ENCODE measurements at regions not wholly inside any gene's neighbourhood (a gene's known extent, or its start where the extent isn't known, plus 50 kb on each side); places are given as distances from the start of the nearest gene placed in this dataset.
"Not testable (repeated sequence)": the region's sequence is repeated elsewhere in the genome, so short reads cannot be mapped to it uniquely, and the experiment has no call there.

DNA sequence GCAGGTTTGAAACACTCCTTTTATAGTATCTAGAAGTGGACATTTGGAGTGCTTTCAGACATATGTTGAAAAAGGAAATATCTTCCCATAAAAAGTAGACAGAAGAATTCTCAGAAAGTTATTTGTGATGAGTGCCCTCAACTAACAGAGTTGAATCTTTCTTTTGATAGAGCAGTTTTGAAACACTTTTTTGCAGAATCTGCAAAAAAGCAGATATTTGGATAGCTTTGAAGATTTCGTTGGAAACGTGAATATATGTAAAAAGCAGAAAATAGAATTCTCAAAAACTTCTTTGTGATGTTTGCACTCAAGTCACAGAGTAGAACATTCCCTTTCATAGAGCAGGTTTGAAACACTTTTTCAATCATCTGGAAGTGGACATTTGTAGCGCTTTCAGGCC is 676.4 kb upstream of the ZNF337 start:
- DNase-seq; H3K9me3 ChIP-seq (ENCODE audit: severe bottlenecking): not testable (repeated sequence)
- peaks cover 55% of the 10 kb centered on the region for H3K27me3 ChIP-seq (ENCODE audit: insufficient read depth, low read depth, severe bottlenecking)

DNA sequence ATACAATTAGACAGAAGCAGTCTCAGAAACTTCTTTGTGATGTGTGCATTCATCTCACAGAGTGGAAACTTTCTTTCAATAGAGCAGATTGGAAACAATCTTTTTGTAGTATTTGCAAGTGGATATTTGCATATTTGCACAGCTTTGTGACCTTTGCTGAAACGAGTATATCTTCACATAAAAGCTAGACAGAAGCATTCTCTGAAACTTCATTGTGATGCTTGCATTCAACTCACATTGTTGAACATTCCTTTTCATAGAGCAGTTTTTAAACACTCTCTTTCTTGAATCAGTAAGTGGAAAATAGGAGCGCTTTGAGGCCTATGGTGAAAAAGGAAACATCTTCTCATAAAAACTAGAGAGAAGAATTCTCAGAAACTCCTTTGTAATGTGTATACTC is 657.9 kb upstream of the ZNF337 start:
- no peak overlapping the region for H3K4me3 ChIP-seq (ENCODE audit: low read depth, low read length)
- no peaks in the 10 kb centered on the region for H3K9me3 ChIP-seq (ENCODE audit: severe bottlenecking)
- peaks cover 87% of the 10 kb centered on the region for H3K27me3 ChIP-seq (ENCODE audit: insufficient read depth, low read depth, severe bottlenecking)
- no peaks in the 10 kb centered on the region for H3K36me3 ChIP-seq
- DNase-seq = no peak
- H3K27ac ChIP-seq = no peak overlapping the region
- TF ChIP-seq, protein P1, sequence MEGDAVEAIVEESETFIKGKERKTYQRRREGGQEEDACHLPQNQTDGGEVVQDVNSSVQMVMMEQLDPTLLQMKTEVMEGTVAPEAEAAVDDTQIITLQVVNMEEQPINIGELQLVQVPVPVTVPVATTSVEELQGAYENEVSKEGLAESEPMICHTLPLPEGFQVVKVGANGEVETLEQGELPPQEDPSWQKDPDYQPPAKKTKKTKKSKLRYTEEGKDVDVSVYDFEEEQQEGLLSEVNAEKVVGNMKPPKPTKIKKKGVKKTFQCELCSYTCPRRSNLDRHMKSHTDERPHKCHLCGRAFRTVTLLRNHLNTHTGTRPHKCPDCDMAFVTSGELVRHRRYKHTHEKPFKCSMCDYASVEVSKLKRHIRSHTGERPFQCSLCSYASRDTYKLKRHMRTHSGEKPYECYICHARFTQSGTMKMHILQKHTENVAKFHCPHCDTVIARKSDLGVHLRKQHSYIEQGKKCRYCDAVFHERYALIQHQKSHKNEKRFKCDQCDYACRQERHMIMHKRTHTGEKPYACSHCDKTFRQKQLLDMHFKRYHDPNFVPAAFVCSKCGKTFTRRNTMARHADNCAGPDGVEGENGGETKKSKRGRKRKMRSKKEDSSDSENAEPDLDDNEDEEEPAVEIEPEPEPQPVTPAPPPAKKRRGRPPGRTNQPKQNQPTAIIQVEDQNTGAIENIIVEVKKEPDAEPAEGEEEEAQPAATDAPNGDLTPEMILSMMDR (IDR thresholded peaks at IDR 0.05; ENCODE audit: low read depth, low read length) = no peak

More for the DNA sequence above, 676.4 kb upstream of the ZNF337 start:
- not testable (repeated sequence) for H3K36me3 ChIP-seq; H3K4me3 ChIP-seq (ENCODE audit: low read depth, low read length); H3K27ac ChIP-seq

DNA sequence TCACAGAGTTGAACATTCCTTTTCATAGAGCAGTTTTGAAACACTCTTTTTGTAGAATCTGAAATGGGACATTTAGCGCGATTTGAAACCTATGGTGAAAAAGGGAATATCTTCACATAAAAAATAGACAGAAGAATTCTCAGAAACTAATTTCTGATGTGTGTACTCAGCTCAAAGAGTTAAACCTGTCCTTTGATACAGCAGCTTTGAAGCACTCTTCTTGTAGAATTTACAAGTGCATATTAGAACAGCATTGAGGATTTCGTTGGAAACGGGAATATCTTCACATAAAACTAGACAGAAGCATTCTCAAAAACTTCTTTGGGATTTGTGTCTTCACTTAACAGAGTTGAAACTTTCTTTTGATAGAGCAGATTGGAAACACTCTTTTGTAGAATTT is 650.7 kb upstream of the ZNF337 start:
- peaks cover under 1% of the 10 kb centered on the region for H3K9me3 ChIP-seq (ENCODE audit: severe bottlenecking)
- no peaks in the 10 kb centered on the region for H3K36me3 ChIP-seq
- TF ChIP-seq, protein P1 (IDR thresholded peaks at IDR 0.05; ENCODE audit: low read depth, low read length) = no peak
- no peak for DNase-seq
- H3K27ac ChIP-seq = no peak overlapping the region
- no peak overlapping the region for H3K4me3 ChIP-seq (ENCODE audit: low read depth, low read length)
- H3K27me3 ChIP-seq (ENCODE audit: insufficient read depth, low read depth, severe bottlenecking) = peaks cover 83% of the 10 kb centered on the region

DNA sequence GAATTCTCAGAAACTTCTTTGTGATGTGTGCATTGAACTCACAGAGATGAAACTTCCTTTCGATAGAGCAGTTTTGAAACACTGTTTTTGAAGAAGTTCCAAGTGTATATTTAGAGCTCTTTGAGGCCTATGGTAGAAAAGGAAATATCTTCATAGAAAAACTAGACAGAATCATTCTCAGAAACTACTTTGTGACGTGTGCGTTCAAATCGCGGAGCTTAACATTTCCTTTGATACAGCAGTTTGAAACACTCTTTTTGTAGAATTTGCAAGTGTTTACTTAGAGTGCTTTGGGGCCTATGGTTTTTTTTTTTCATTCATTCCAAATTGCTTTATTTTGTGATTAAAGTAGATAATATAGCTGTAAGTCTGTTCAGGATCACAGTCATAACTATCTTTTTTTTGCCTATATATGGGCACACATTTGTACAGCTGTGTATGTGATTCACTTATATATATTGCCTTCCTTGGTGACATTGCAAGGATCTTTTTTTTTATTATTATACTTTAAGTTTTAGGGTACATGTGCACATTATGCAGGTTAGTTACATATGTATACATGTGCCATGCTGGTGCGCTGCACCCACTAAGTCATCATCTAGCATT is 643.9 kb upstream of the ZNF337 start:
- H3K36me3 ChIP-seq; H3K27ac ChIP-seq; H3K9me3 ChIP-seq (ENCODE audit: severe bottlenecking); DNase-seq; H3K4me3 ChIP-seq (ENCODE audit: low read depth, low read length): not testable (repeated sequence)
- peaks cover 35% of the 10 kb centered on the region for H3K27me3 ChIP-seq (ENCODE audit: insufficient read depth, low read depth, severe bottlenecking)

DNA sequence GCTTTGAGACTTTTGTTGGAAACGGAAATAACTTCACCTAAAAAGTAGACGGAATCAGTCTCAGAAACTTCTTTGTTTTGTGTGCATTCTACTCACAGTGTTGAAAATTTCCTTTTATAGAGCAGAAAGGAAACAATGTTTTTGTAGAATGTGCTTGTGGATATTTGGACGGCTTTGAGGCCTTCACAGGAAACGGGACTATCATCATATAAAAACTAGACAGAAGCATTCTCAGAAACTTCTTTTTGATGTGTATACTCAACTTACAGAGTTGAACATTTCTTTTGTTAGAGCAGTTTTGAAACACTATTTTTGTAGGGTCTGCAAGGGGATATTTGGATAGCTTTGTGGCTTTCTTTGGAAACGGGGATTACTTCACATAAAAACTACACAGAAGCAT is 627.5 kb upstream of the ZNF337 start:
- no peaks in the 10 kb centered on the region for H3K36me3 ChIP-seq

DNA sequence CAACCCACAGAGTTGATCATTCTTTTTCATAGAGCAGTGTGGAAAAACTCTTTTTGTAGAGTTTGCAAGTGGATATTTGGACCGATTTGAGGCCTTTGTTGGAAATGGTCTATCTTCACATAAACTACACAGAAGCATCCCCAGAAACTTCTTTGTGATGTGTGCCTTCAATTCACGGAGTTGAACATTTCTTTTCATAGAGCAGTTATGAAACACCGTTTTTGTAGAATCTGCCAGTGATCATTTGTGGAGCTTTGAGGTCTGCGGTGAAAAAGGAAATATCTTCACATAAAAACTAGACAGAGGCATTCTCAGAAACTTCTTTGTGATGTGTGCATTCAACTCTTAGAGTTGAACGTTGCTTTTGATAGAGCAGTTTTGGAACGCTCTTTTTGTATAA is 618.4 kb upstream of the ZNF337 start:
- no peak for DNase-seq
- Histone ChIP-seq H3K9me3 (ENCODE audit: severe bottlenecking) (no peaks in the 10 kb centered on the region), H3K4me3 (ENCODE audit: low read depth, low read length) (no peak overlapping the region), H3K36me3 (no peaks in the 10 kb centered on the region), H3K27ac (no peak overlapping the region), H3K27me3 (ENCODE audit: insufficient read depth, low read depth, severe bottlenecking) (peaks cover 20% of the 10 kb centered on the region)
- TF ChIP-seq, protein P1 (IDR thresholded peaks at IDR 0.05; ENCODE audit: low read depth, low read length) = no peak

More for the DNA sequence above, 627.5 kb upstream of the ZNF337 start:
- H3K27me3 ChIP-seq (ENCODE audit: insufficient read depth, low read depth, severe bottlenecking) = peaks cover 32% of the 10 kb centered on the region
- no peak for DNase-seq
- TF ChIP-seq, protein P1 (IDR thresholded peaks at IDR 0.05; ENCODE audit: low read depth, low read length) = no peak
- no peak overlapping the region for H3K4me3 ChIP-seq (ENCODE audit: low read depth, low read length)
- H3K27ac ChIP-seq = no peak overlapping the region
- peaks cover 3% of the 10 kb centered on the region for H3K9me3 ChIP-seq (ENCODE audit: severe bottlenecking)

DNA sequence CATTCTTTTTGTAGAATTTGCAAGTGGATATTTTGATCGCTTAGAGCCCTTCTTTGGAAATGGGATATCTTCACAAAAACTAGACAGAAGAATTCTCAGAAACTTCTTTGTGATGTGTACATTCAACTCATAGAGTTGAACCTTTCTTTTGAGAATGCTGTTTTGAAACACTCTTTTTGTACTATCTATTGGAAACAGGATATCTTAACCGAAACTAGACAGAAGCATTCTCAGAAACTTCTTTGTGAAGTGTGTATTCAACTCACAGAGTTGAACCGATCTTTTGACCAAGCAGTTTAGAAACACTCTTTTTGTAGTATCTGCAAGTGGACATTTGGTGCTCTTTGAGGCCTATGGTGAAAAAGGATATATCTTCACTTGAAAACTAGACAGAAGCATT is 613.1 kb upstream of the ZNF337 start:
- DNase-seq; H3K36me3 ChIP-seq; H3K9me3 ChIP-seq (ENCODE audit: severe bottlenecking); H3K27ac ChIP-seq; H3K4me3 ChIP-seq (ENCODE audit: low read depth, low read length): not testable (repeated sequence)
- H3K27me3 ChIP-seq (ENCODE audit: insufficient read depth, low read depth, severe bottlenecking) = peaks cover 31% of the 10 kb centered on the region
